Epithelial cell of esophagus (primary cell): ENCODE measurements at regions not wholly inside any gene's neighbourhood (a gene's known extent, or its start where the extent isn't known, plus 50 kb on each side); places are given as distances from the start of the nearest gene placed in this dataset.

ENCODE experiments used
- DNase-seq: peaks from one replicate; pipeline ENCODE4 v3.0.0; 2010; ENCODE audit warnings: low read depth
- H3K4me3 ChIP-seq: 2 replicates; pipeline ENCODE4 v1.5.1; 2011; ENCODE audit warnings: mild to moderate bottlenecking, low read length, control low read depth
- CTCF ChIP-seq: IDR thresholded peaks from 2 replicates; pipeline ENCODE4 v1.5.1; 2011; ENCODE audit warnings: low read depth, mild to moderate bottlenecking, low read length, control low read depth, inconsistent platforms; ENCODE audit not compliant: insufficient read depth; ENCODE audit errors: missing control alignments

- no peak for DNase-seq
- H3K4me3 ChIP-seq, result no peak overlapping the region
- no peak for TF ChIP-seq CTCF
These were observed 69.2 kb downstream of the MRPL46 start for GRCh38 chr15:88398011-88398410.

- TF ChIP-seq CTCF, result no peak
- H3K4me3 ChIP-seq, result no peak overlapping the region
- no peak for DNase-seq
These were observed 69.7 kb downstream of the MRPL46 start for GRCh38 chr15:88397506-88397905.

- no peak overlapping the region for H3K4me3 ChIP-seq
- no peak for TF ChIP-seq CTCF
- DNase-seq, result no peak
These were observed 71.1 kb downstream of the MRPL46 start for GRCh38 chr15:88395872-88396781.

- DNase-seq, result no peak
- no peak overlapping the region for H3K4me3 ChIP-seq
- no peak for TF ChIP-seq CTCF
These were observed 71.9 kb downstream of the MRPL46 start for GRCh38 chr15:88395241-88395640.

- no peak for DNase-seq
- H3K4me3 ChIP-seq, result no peak overlapping the region
- no peak for TF ChIP-seq CTCF
These were observed 72.5 kb downstream of the MRPL46 start for GRCh38 chr15:88394553-88395145.

- no peak for DNase-seq
- no peak for TF ChIP-seq CTCF
- no peak overlapping the region for H3K4me3 ChIP-seq
These were observed 73.3 kb downstream of the MRPL46 start for GRCh38 chr15:88393719-88394519.
